Panc1 (cell line): ENCODE measurements at regions not wholly inside any gene's neighbourhood (a gene's known extent, or its start where the extent isn't known, plus 50 kb on each side); places are given as distances from the start of the nearest gene placed in this dataset.

Experiments
- ATAC-seq: fragments of 200-7000 bp; cut with Tn5 transposase; 2 replicates; pipeline ENCODE4 v1.9.1; 2020; ENCODE audit warnings: mild to moderate bottlenecking, moderate library complexity
- BruUV-seq: library from RNA; stranded (reverse); fragments of 400-500 nt; replicated peaks from 2 replicates; lab custom pipeline; 2021; lab: Mats Ljungman, UMichigan
- CTCF ChIA-PET: fragments of 300-600 bp; sonication (Branson Sonifier 250); formaldehyde crosslinking; loops from one replicate; lab custom pipeline; 2022; ENCODE audit warnings: antibody characterized with exemption; lab: Charles Lee
- POLR2A ChIA-PET: fragments of 300-600 bp; sonication (Branson Sonifier 250); formaldehyde crosslinking; loops from one replicate; lab custom pipeline; 2022; ENCODE audit warnings: antibody characterized with exemption; lab: Charles Lee
- DNase-seq: peaks from one replicate; pipeline ENCODE4 v3.0.0-alpha.2; 2010; ENCODE audit warnings: low read depth, low spot score
- H3K27ac ChIP-seq: 2 replicates; pipeline ENCODE4 v1.5.1; 2011; ENCODE audit warnings: mild to moderate bottlenecking, low read length, inconsistent platforms
- H3K27me3 ChIP-seq: fragments of 200-500 bp; sonication (Bioruptor generic); 2 replicates; pipeline ENCODE4 v1.6.0; 2014; ENCODE audit warnings: low read length, inconsistent platforms; ENCODE audit not compliant: control insufficient read depth, insufficient read depth
- H3K36me3 ChIP-seq: fragments of 200-500 bp; sonication (Bioruptor generic); 2 replicates; pipeline ENCODE4 v1.5.1; 2014; ENCODE audit warnings: inconsistent platforms, mild to moderate bottlenecking, low read length, moderate library complexity; ENCODE audit not compliant: control insufficient read depth, insufficient read depth
- H3K4me1 ChIP-seq: 2 replicates; pipeline ENCODE4 v1.5.1; 2011; ENCODE audit warnings: inconsistent platforms, mild to moderate bottlenecking, low read length, moderate library complexity; ENCODE audit not compliant: control insufficient read depth, insufficient read depth
- H3K4me3 ChIP-seq, 2 experiments: 2 replicates each; pipeline ENCODE4 v1.5.1; 2011 to 2012; ENCODE audit warnings: low read depth in 2 of 2, low read length in 2 of 2, mild to moderate bottlenecking in 2 of 2, inconsistent platforms in 1 of 2, moderate library complexity in 1 of 2
- H3K9me3 ChIP-seq: fragments of 200-500 bp; sonication (Bioruptor generic); 2 replicates; pipeline ENCODE4 v1.5.1; 2014; ENCODE audit warnings: low read depth, mild to moderate bottlenecking, inconsistent platforms, low read length, moderate library complexity; ENCODE audit not compliant: control insufficient read depth, insufficient read depth
- CTCF ChIP-seq: fragments of 450-650 bp; IDR thresholded peaks from 2 replicates; pipeline ENCODE4 v1.5.1; 2017; ENCODE audit warnings: mild to moderate bottlenecking
- POLR2AphosphoS5 ChIP-seq: IDR thresholded peaks from 2 replicates; pipeline ENCODE4 v1.6.1; 2012; ENCODE audit warnings: mild to moderate bottlenecking, low read depth, low read length, moderate library complexity
- REST ChIP-seq, 2 experiments: IDR thresholded peaks; 2 replicates each; pipeline ENCODE4 v1.6.1; 2011 to 2012; ENCODE audit warnings: low read depth in 2 of 2, control low read depth in 1 of 2, low read length in 1 of 2, mild to moderate bottlenecking in 1 of 2, moderate library complexity in 1 of 2; ENCODE audit not compliant: insufficient read depth in 1 of 2
- SIN3A ChIP-seq: IDR thresholded peaks from 2 replicates; pipeline ENCODE4 v1.6.1; 2012; ENCODE audit warnings: low read depth, mild to moderate bottlenecking, low read length, moderate library complexity, borderline replicate concordance; ENCODE audit not compliant: insufficient read depth
- TCF7L2 ChIP-seq: IDR thresholded peaks from 2 replicates; pipeline ENCODE4 v1.6.1; 2011; ENCODE audit warnings: mild to moderate bottlenecking, low read depth, low read length, inconsistent platforms
- in situ Hi-C: cut with HindIII; loops from 2 replicates; pipeline ENCODE4 v1.10.0; 2016; ENCODE audit warnings: low sequenced_read_pairs, low pct_unique_long_range_greater_than_20kb
- intact Hi-C: fragments of 100-400 bp; cut with micrococcal nuclease; formaldehyde crosslinking; loops from one replicate; pipeline ENCODE4 v1.10.0; 2022; ENCODE audit not compliant: unreplicated experiment

GRCh38 chr5:33270671-33271070 lies 170.1 kb upstream of the TARS1 start:
- in situ Hi-C loops (no loop called here), intact Hi-C loops (no loop called here)
- no peaks in the 10 kb centered on the region for H3K9me3 ChIP-seq
- no peak overlapping the region for H3K4me3 ChIP-seq
- no peaks in the 10 kb centered on the region for H3K36me3 ChIP-seq
- no peak for TF ChIP-seq SIN3A
- no peaks in the 10 kb centered on the region for H3K27me3 ChIP-seq
- DNase-seq (no peak), ATAC-seq (no peak)
- H3K27ac ChIP-seq = no peak overlapping the region
- POLR2A ChIA-PET = no interaction called here
- CTCF ChIA-PET = no interaction called here
- no peaks in the 10 kb centered on the region for H3K4me1 ChIP-seq
- BruUV-seq = no TSS peak

DNA sequence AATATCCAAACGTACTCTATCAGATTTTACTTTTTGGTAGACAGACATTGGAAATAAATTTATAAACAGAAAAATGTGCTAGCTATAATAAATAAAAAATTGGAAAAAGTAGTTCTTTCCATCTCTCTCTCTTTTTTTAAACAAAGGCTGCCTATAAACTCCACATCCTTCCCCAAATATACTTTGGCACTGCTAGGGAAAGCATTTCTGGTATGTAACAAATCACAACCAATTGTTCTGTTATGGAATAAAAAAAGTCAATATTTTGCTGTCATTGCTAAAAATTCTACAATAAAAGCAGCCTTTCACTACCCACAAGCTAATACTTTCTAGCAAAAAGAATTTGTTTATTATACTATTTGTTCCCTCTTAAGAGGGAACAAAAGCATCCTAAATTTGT lies 169.2 kb upstream of the TARS1 start:
- H3K4me1 ChIP-seq = no peaks in the 10 kb centered on the region
- no peaks in the 10 kb centered on the region for H3K27me3 ChIP-seq
- ChIA-PET POLR2A (no interaction called here), CTCF (no interaction called here)
- ATAC-seq = no peak
- TF ChIP-seq POLR2AphosphoS5 (no peak), TCF7L2 (no peak), SIN3A (no peak), REST (IDR thresholded peaks at IDR 0.05; ENCODE audit: insufficient read depth in 1 of 2, low read depth in 2 of 2, low read length in 1 of 2) (no peak), CTCF (no peak)
- DNase-seq = no peak
- no peaks in the 10 kb centered on the region for H3K9me3 ChIP-seq
- no peaks in the 10 kb centered on the region for H3K36me3 ChIP-seq
- in situ Hi-C loops = no loop called here
- BruUV-seq = no TSS peak
- intact Hi-C loops = no loop called here
- H3K27ac ChIP-seq = no peak overlapping the region
- H3K4me3 ChIP-seq = no peak overlapping the region

DNA sequence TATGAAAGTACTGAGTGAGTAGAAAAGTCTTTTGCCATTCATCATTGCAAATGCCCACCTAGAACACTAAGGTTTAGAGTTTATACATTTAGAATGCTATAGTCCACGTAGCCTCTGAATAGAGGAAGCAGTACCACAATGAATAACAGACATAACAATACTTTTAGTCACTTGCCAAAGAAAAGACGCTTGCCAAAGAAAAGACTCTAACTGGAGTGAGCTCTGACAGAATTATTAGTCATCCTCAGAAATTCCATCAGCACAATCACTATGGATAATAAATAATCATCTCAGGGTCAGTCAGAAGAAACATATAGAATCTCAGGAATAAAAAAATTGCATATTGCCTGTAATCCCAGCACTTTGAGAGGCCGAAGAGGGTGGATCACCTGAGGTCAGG lies 168.5 kb upstream of the TARS1 start:
- peak; percentile 82; the same call in 1 of the 2 replicates for ATAC-seq
- no peak for TF ChIP-seq TCF7L2
- TF ChIP-seq REST (IDR thresholded peaks at IDR 0.05; ENCODE audit: insufficient read depth in 1 of 2, low read depth in 2 of 2, low read length in 1 of 2) = no peak
- TF ChIP-seq POLR2AphosphoS5 = no peak
- no peak for TF ChIP-seq CTCF
- no peak for TF ChIP-seq SIN3A
- Histone ChIP-seq H3K9me3 (no peaks in the 10 kb centered on the region), H3K4me3 (no peak overlapping the region), H3K27ac (no peak overlapping the region), H3K27me3 (no peaks in the 10 kb centered on the region), H3K36me3 (no peaks in the 10 kb centered on the region), H3K4me1 (no peaks in the 10 kb centered on the region)
- intact Hi-C loops = no loop called here
- ChIA-PET CTCF (no interaction called here), POLR2A (no interaction called here)
- BruUV-seq = no TSS peak
- in situ Hi-C loops = no loop called here
- peak; percentile 86 for DNase-seq
